ENCODE measurements at regions not wholly inside any gene's neighbourhood (a gene's known extent, or its start where the extent isn't known, plus 50 kb on each side); places are given as distances from the start of the nearest gene placed in this dataset.

DNA sequence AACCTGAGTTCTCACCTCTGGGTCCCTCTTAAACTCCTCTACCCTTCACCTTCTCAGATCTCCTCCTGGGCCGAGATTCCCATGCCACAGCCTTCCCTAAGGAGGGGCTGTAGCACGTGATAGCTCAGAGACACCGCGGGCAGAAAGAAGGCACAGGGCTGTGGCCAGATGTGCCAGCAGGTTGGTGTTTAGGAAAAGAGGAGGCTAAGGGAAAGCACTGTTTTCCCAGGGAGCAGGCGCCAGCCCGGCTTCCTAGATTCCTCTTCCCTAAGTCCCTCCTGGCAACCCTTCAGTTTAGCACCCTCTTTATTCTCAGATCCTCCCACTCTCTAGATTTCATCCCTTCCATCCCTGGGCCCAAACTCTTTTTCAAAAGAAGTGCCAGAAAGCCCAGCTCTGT lies 59.4 kb upstream of the CCNG1 start:
- Histone ChIP-seq H3K79me2 (replicated peaks; ENCODE audit: insufficient read depth) (no peaks in the 10 kb centered on the region), H3K36me3 (ENCODE audit: insufficient read depth) (no peaks in the 10 kb centered on the region), H3F3A (replicated peaks; ENCODE audit: low read depth) (no peaks in the 10 kb centered on the region), H3K4me3 (no peak overlapping the region), H3K4me1 (ENCODE audit: insufficient read depth) (peaks cover 12% of the 10 kb centered on the region), H4K20me1 (replicated peaks; ENCODE audit: insufficient read depth) (no peaks in the 10 kb centered on the region), H3K9me2 (ENCODE audit: insufficient read depth) (no peaks in the 10 kb centered on the region), H3K27ac (ENCODE audit: low read depth) (no peak overlapping the region), H3K27me3 (ENCODE audit: insufficient read depth) (no peaks in the 10 kb centered on the region), H3K4me2 (no peak overlapping the region; the same call in none of the 2 replicates), H2AFZ (peak overlapping the region; percentile 91)
- TF ChIP-seq, protein P1, sequence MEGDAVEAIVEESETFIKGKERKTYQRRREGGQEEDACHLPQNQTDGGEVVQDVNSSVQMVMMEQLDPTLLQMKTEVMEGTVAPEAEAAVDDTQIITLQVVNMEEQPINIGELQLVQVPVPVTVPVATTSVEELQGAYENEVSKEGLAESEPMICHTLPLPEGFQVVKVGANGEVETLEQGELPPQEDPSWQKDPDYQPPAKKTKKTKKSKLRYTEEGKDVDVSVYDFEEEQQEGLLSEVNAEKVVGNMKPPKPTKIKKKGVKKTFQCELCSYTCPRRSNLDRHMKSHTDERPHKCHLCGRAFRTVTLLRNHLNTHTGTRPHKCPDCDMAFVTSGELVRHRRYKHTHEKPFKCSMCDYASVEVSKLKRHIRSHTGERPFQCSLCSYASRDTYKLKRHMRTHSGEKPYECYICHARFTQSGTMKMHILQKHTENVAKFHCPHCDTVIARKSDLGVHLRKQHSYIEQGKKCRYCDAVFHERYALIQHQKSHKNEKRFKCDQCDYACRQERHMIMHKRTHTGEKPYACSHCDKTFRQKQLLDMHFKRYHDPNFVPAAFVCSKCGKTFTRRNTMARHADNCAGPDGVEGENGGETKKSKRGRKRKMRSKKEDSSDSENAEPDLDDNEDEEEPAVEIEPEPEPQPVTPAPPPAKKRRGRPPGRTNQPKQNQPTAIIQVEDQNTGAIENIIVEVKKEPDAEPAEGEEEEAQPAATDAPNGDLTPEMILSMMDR (conservative IDR thresholded peaks at IDR 0.05; ENCODE audit: low read depth in 2 of 2), result no peak
- TF ChIP-seq, protein P2, sequence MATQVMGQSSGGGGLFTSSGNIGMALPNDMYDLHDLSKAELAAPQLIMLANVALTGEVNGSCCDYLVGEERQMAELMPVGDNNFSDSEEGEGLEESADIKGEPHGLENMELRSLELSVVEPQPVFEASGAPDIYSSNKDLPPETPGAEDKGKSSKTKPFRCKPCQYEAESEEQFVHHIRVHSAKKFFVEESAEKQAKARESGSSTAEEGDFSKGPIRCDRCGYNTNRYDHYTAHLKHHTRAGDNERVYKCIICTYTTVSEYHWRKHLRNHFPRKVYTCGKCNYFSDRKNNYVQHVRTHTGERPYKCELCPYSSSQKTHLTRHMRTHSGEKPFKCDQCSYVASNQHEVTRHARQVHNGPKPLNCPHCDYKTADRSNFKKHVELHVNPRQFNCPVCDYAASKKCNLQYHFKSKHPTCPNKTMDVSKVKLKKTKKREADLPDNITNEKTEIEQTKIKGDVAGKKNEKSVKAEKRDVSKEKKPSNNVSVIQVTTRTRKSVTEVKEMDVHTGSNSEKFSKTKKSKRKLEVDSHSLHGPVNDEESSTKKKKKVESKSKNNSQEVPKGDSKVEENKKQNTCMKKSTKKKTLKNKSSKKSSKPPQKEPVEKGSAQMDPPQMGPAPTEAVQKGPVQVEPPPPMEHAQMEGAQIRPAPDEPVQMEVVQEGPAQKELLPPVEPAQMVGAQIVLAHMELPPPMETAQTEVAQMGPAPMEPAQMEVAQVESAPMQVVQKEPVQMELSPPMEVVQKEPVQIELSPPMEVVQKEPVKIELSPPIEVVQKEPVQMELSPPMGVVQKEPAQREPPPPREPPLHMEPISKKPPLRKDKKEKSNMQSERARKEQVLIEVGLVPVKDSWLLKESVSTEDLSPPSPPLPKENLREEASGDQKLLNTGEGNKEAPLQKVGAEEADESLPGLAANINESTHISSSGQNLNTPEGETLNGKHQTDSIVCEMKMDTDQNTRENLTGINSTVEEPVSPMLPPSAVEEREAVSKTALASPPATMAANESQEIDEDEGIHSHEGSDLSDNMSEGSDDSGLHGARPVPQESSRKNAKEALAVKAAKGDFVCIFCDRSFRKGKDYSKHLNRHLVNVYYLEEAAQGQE (IDR thresholded peaks at IDR 0.05; ENCODE audit: unreplicated experiment), result no peak
- no peak for TF ChIP-seq EZH2phosphoT487 (IDR thresholded peaks at IDR 0.05; ENCODE audit: unreplicated experiment)
- TF ChIP-seq STAT1 (IDR thresholded peaks at IDR 0.05; ENCODE audit: unreplicated experiment), result no peak
- no peak for TF ChIP-seq NANOG (IDR thresholded peaks at IDR 0.05; ENCODE audit: borderline replicate concordance)
- TF ChIP-seq EZH2 (IDR thresholded peaks at IDR 0.05; ENCODE audit: low read depth, unreplicated experiment), result no peak
- TF ChIP-seq ZNF331 (CRISPR knock-in tag; IDR thresholded peaks at IDR 0.05; ENCODE audit: low read depth), result no peak
- DNase-seq (ENCODE audit: low spot score) (peak; percentile 35), ATAC-seq (peak; percentile 79)
- Mint-ChIP-seq H3K36me3 (ENCODE audit: low read depth) (no peaks in the 10 kb centered on the region; the same call in 2 of the 3 replicates), H3K27me3 (ENCODE audit: insufficient read depth, low read depth, poor library complexity) (peaks cover 1% of the 10 kb centered on the region), H3K9me3 (no peaks in the 10 kb centered on the region), H3K27ac (0 out of 2 replicates have a peak overlapping the region, but pooled peaks have one; percentile 16), H3K4me1 (peaks cover 22% of the 10 kb centered on the region), H3K4me3 (no peak overlapping the region)

DNA sequence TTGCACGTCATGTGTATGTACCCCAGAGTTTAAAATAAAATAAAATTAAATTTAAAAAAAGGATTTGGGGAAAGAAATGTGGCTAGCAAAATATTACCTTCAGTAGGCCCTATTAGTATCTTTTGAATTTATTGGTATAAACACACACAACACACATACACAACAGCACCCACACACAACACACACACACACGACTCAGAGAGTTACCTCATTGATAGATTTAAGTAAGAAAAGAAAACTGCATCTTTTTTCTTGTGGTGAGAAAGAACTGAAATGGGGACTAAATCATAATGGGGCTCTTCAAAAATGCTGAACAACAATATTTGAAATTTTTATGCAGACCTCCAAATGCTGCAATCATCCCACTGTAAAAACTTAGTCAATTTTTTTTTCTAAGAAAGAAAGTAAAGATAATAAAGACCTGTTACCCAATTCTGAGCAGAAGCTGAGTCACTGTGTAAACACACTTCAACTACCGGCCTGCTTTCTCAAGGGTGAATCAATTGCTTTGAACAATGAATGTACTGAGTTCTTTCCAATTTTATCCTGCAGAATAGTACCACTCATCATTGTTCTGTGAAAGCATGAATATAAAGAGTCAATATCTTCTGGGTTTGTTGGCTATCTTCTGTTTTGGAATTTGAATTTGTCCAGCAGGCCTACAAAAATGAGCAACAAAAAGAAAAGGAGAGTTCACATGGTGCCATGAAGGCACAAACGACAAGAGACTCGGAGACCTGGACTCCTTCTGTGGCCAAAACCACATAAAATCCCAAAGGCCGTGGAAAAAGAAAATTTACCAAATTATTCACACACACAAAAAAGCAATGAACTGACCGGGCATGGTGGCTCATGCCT lies 57.9 kb upstream of the CCNG1 start:
- no peaks in the 10 kb centered on the region; the same call in 2 of the 3 replicates for H3K36me3 Mint-ChIP-seq (ENCODE audit: low read depth)
- Histone ChIP-seq H3K36me3 (ENCODE audit: insufficient read depth) (no peaks in the 10 kb centered on the region), H4K20me1 (replicated peaks; ENCODE audit: insufficient read depth) (no peaks in the 10 kb centered on the region), H3K27ac (ENCODE audit: low read depth) (no peak overlapping the region), H3K4me2 (no peak overlapping the region; the same call in 1 of the 2 replicates), H3K4me1 (ENCODE audit: insufficient read depth) (peaks cover 12% of the 10 kb centered on the region), H3F3A (replicated peaks; ENCODE audit: low read depth) (no peaks in the 10 kb centered on the region), H2AFZ (no peak overlapping the region), H3K9me2 (ENCODE audit: insufficient read depth) (no peaks in the 10 kb centered on the region), H3K27me3 (ENCODE audit: insufficient read depth) (no peaks in the 10 kb centered on the region), H3K79me2 (replicated peaks; ENCODE audit: insufficient read depth) (no peaks in the 10 kb centered on the region), H3K4me3 (no peak overlapping the region)
- peak overlapping the region; percentile 45 for H3K27ac Mint-ChIP-seq
- H3K4me3 Mint-ChIP-seq, result no peak overlapping the region
- H3K4me1 Mint-ChIP-seq, result peaks cover 17% of the 10 kb centered on the region
- ATAC-seq (no peak), DNase-seq (ENCODE audit: low spot score) (no peak)
- no peaks in the 10 kb centered on the region for H3K9me3 Mint-ChIP-seq
- H3K27me3 Mint-ChIP-seq (ENCODE audit: insufficient read depth, low read depth, poor library complexity), result peaks cover 1% of the 10 kb centered on the region
- TF ChIP-seq, protein P1 (conservative IDR thresholded peaks at IDR 0.05; ENCODE audit: low read depth in 2 of 2), result no peak
- TF ChIP-seq STAT1 (IDR thresholded peaks at IDR 0.05; ENCODE audit: unreplicated experiment) (no peak), POLR2AphosphoS5 (IDR thresholded peaks at IDR 0.05; ENCODE audit: low read depth) (no peak), CREB1 (CRISPR knock-in tag; IDR thresholded peaks at IDR 0.05; ENCODE audit: low read depth) (no peak), ZNF331 (CRISPR knock-in tag; IDR thresholded peaks at IDR 0.05; ENCODE audit: low read depth) (no peak), EZH2 (IDR thresholded peaks at IDR 0.05; ENCODE audit: low read depth, unreplicated experiment) (no peak)
- TF ChIP-seq, protein P2 (IDR thresholded peaks at IDR 0.05; ENCODE audit: unreplicated experiment), result no peak

Measured in GM23338 (cell line).